SH-SY5Y (cell line): ENCODE measurements at regions not wholly inside any gene's neighbourhood (a gene's known extent, or its start where the extent isn't known, plus 50 kb on each side); places are given as distances from the start of the nearest gene placed in this dataset.

Experiments used
- GATA2 ChIP-seq: IDR thresholded peaks from 2 replicates; pipeline ENCODE4 v1.6.1; 2011; ENCODE audit warnings: mild to moderate bottlenecking, low read depth, low read length
- GATA3 ChIP-seq: IDR thresholded peaks from 2 replicates; pipeline ENCODE4 v1.6.1; 2011; ENCODE audit warnings: low read depth, mild to moderate bottlenecking, low read length, moderate library complexity

GRCh38 chr18:78666666-78667335, 312.8 kb upstream of the SALL3 start:
- no peak for TF ChIP-seq GATA2
- TF ChIP-seq GATA3, result no peak

GRCh38 chr18:78670778-78671391, 308.7 kb upstream of the SALL3 start:
- TF ChIP-seq GATA2 (no peak), GATA3 (no peak)

DNA sequence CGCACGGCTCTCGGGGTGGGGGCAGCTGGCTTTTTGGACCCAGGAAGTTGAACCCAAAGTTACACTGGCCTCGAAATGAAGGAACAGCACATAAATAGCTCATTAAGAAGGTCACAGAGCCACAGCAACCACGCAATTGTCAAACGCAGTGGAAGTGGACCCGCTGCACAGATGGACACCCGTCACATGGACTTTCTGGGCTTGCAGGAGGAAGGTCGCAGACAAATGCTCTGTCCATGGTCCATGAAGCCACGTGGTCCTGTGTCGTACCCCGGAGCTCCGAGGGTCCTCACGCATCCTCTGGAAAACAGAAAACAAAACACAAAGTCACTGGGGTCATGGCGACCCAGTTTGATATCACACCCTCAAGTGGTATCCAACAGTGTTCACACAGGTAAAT, 308.1 kb upstream of the SALL3 start:
- TF ChIP-seq GATA3, result no peak
- TF ChIP-seq GATA2, result no peak

- TF ChIP-seq GATA2 (no peak), GATA3 (no peak)
These were observed 306.7 kb upstream of the SALL3 start for GRCh38 chr18:78672862-78673446.

DNA sequence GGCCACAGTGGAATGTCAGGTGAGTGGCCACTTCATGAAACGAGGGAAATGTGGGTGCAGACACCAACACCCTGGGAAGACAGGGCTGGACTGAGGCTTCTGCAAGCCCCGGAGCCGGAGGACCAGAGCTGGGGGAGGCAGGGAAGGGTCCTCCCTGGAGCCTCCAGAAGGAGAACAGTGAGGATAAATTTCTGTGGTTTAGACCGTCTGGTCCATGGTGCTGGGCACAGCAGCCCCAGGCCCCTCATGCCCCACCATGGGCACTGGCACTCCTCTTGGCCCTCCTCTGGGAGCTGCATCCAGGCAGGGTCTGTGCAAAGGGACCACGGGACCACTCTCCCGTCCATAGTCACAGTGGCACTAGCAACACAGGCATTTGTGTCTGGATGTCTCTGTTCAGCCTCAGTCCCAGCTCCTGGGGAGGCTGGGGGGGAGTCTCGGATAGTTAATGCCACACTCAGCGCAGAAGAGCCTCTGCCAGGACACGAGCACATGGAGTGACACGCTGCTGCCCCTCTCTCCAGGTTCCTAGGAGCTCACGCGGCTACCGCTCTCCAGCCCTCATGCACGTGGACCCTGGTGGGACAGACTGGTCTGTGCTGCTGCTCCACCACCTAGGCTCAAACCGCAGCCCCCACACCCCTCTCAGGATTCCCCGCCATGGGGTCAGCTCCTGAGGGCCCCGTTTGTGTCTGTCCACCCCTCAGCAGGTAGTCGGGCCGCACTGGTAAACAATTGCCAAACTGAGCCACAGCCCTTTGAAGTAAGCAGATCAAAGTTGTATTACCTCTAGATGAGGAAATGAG, 305.9 kb upstream of the SALL3 start:
- TF ChIP-seq GATA2, result no peak
- no peak for TF ChIP-seq GATA3

DNA sequence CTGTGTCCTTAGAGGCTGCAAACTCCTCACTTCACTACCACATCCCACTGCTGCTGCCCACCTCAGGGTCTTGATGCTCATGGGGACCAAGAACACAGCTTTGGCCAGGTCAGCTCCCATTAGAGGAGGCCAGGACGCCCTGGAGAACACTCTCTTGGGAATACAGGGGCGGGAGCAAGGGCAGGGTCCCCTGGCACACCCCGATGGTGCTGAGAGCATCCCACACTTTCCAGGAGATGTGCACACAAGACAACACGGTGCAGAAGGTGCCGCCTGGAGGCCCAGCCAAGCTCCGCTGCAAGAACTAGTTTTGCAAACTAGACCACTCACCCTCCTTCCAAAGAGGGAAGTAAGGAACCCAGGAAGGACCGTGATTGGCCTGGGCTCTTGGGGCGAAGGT, 304.4 kb upstream of the SALL3 start:
- TF ChIP-seq GATA2 (no peak), GATA3 (no peak)

GRCh38 chr18:78676622-78677482, 302.8 kb upstream of the SALL3 start:
- no peak for TF ChIP-seq GATA2
- no peak for TF ChIP-seq GATA3

DNA sequence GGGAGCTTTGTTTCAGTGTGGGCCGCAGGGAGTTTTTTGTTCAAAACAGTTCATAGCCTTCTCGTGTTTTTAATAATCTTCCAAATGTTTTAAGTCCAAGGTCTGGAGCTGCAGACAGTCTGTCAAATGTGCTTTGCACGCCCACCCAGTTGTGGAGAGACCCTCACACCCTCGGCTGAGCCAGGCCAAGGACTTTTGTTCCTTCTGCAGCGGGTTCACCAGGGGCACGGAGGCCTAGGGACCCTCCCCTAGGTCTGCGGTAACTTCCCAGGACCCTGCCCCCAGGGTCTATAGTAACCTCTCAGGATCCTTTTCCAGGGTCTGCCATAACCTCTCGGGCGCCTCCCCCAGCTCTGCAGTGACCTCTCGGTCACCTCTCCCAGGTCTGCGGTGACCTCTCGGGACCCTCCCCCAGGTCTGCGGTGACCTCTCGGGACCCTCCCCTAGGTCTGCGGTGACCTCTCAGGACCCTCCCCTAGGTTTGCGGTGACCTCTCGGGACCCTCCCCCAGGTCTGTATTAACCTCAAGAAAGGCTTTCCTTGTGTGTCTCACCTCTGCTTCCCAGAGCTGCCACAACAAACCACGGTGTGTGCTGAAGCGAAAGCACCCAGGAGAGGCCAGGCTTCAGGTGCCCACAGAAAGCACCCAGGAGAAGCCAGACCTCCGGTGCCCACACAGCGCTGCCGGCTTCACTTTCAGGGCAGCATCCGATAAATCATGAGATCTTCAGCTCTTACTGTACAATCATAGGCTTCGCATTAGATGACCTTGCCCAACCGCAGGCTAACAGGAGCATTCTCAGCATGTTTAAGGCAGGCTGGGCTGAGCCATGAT, 301.9 kb upstream of the SALL3 start:
- TF ChIP-seq GATA2, result no peak
- TF ChIP-seq GATA3, result no peak

DNA sequence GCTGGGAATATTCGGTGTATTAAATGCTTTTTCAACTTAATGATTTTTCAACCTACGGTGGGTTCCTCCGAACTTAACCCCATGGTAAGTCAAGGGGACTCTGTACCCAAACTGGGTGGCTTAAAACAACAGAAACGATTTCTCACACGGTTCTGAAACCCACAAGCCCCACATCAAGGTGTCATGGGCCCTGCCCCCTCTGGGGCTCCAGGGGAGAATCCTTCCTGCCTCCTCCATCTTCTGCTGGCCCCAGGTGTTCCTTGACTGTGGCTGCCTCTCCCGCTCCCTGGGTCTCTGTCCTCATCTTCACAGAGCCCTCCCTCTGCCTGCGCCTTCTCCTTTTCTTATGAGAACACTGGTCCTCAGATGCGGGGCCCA, 301.3 kb upstream of the SALL3 start:
- TF ChIP-seq GATA2, result no peak
- TF ChIP-seq GATA3, result no peak

GRCh38 chr18:78679031-78679430, 300.6 kb upstream of the SALL3 start:
- TF ChIP-seq GATA2 (no peak), GATA3 (no peak)

- TF ChIP-seq GATA2, result no peak
- TF ChIP-seq GATA3, result no peak
These were observed 299.9 kb upstream of the SALL3 start for GRCh38 chr18:78679613-78680260.

GRCh38 chr18:78681396-78681795, 298.2 kb upstream of the SALL3 start:
- TF ChIP-seq GATA2, result no peak
- TF ChIP-seq GATA3, result no peak
